GM21619 (cell line): ENCODE measurements at regions not wholly inside any gene's neighbourhood (a gene's known extent, or its start where the extent isn't known, plus 50 kb on each side); places are given as distances from the start of the nearest gene placed in this dataset.

Experiments
- ATAC-seq: cut with Tn5 transposase; IDR thresholded peaks from one replicate; pipeline ENCODE4 v1.9.1; 2021; ENCODE audit not compliant: unreplicated experiment

DNA sequence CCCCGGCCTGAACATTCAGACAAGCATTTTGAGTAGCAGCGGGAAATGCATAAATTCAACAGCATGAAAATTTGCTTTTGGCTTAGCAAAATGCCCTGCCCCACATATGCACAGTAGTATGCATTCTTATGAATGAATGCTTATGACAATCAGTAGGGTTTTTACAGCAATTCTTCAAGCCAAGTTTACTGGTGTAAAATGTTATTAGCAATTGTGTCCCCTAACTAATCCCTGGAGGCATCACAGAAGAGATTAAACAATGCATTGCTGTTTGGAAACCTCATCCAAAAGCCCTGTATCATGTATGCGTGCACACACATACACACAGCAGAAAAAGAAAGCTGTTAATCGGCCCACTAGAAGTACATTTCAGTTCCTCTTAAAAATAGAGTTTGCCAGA, 406.5 kb downstream of the LRIG3 start:
- ATAC-seq = no peak

GRCh38 chr12:58519839-58520238, 400.5 kb downstream of the LRIG3 start:
- no peak for ATAC-seq

DNA sequence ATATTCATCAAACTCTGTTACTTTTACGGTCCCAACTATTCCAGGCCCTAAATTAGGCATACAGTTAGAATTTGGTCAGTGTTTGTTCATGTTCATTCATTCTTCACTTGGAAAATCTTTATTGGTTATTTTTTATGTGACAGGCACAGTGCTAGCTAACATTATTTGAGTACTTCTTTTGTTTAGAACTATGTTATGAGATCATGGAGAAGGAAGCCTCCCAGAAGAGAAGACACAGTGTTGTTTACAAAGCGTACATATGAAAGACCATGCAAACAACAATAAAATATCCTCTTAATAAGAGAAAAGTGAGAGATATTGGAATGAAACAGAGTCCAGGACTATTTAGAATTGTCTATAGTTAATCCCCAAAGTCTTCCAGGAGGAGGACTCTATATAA, 399.2 kb downstream of the LRIG3 start:
- no peak for ATAC-seq

DNA sequence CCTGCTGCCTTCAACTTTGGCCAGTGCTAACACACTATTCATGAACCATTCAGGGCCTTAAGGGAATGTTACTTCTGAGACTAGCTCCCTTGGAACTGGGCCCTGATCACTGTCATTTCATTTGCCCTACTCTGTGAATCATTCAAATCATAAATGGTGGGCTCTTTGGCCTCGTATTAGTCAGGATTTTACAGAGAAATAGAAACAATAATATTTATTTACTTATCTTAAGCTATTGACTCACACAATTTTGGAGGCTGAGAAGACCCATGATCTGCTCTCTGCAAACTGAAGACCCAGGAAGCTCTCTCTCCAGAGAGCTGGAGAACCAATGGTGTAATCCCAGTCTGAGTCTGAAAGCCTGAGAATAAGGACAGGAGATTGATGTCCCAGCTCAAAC, 398.5 kb downstream of the LRIG3 start:
- ATAC-seq = no peak

- ATAC-seq = no peak
Measured at GRCh38 chr12:58523360-58523759, 396.9 kb downstream of the LRIG3 start.

GRCh38 chr12:58528271-58528670, 392.0 kb downstream of the LRIG3 start:
- ATAC-seq = no peak

GRCh38 chr12:58529114-58529665, 391.1 kb downstream of the LRIG3 start:
- ATAC-seq = no peak

- no peak for ATAC-seq
Measured at GRCh38 chr12:58529897-58530741, 390.2 kb downstream of the LRIG3 start.

- no peak for ATAC-seq
Measured at GRCh38 chr12:58530742-58531062, 389.6 kb downstream of the LRIG3 start.

GRCh38 chr12:58532855-58533608, 387.3 kb downstream of the LRIG3 start:
- ATAC-seq = no peak

GRCh38 chr12:58533652-58534051, 386.7 kb downstream of the LRIG3 start:
- ATAC-seq = no peak

DNA sequence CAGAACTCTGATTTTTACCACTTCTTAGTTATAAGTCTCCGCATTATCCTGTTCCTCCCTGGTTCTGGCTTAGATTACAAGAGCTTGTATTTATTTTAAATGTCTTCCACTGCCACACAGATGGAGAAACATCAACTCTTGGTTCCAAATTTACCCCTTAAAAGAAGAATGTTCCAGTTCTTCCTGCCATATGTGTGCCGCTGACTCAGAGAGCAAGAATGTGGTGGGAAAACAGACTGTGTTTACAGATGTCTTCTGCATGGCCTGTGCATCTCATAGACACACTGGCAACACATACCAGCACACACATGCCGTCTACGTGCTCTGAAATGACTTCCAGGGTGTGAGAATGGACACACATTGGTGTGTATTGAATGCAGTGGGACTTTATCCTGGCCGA, 383.0 kb downstream of the LRIG3 start:
- no peak for ATAC-seq

- ATAC-seq = no peak
Measured at GRCh38 chr12:58539295-58539694, 381.0 kb downstream of the LRIG3 start.

DNA sequence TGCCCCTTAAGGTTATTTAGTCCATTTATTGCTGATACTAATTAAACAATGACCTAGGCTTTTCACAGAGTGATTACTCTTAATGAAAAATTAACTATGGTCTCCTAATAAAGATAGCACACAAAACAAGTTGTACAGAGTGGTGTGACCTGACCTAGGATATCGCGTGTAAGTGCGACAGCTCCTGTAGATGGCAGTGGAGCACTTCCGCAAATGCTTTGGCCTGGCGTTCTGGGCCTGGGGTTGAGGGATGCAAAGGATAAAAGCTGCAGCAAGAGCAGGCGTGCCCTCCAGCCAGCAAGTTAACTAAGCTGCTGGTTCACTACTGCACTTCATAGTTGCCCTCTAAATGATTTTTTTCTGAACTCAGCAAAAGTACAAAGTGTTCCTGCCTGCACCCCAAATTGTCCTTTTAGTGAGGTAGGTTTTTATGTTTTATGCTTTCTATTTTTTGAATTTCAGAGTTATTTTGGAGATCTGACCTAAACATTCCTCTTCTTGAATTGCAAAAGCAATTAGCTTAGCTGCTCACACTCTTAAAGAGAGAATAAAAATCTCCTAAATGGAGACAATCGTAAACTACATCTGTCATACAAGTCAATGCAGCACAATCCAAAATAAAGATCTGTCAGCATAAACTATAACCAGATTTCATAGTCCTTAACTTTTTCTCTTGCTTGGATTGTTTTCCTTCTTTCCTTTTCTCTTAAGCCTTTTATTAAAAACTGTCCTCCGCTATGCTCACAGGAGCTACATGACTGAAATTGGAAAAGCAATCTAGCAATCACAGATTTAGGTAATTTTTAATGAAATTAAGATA, 379.6 kb downstream of the LRIG3 start:
- peak; percentile 67 for ATAC-seq

DNA sequence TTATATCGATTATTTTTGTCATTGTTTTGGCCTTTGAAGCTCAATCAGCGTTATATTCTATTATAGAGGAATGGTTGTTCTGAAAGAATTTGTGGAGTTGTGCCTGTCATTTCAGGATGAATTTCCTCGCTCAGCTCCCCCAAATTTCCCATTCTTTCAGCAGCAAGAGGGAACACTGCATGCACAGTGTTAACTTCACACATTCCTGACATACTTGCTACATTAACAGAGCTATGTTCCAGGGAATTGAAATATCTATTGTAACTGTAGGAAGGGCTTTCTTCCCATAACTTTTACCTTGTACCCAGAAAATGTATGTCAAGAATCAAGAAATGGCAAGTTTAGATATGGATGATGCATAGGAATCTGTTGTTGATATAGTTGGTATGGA, 379.0 kb downstream of the LRIG3 start:
- no peak for ATAC-seq

- no peak for ATAC-seq
Measured at GRCh38 chr12:58544281-58544680, 376.0 kb downstream of the LRIG3 start.

- ATAC-seq = no peak
Measured at GRCh38 chr12:58547217-58547616, 373.1 kb downstream of the LRIG3 start.

DNA sequence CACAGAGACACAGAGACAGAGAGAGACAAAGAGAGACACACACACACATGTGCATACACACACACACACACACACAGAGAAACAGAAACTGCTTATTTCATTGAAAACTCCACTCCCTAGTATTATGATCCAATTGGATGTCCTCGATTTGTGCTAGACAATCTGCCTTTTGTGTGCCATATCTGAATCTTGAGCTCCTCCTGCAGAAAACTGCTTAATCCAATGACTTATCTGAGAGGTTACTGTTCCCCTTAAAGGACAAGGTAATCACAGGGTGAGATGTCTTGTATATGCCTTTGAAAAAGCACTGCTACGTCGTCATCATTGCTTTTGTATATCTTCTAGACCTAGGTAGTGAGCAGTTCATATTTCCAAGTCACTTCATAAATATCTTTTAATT, 371.5 kb downstream of the LRIG3 start:
- no peak for ATAC-seq

DNA sequence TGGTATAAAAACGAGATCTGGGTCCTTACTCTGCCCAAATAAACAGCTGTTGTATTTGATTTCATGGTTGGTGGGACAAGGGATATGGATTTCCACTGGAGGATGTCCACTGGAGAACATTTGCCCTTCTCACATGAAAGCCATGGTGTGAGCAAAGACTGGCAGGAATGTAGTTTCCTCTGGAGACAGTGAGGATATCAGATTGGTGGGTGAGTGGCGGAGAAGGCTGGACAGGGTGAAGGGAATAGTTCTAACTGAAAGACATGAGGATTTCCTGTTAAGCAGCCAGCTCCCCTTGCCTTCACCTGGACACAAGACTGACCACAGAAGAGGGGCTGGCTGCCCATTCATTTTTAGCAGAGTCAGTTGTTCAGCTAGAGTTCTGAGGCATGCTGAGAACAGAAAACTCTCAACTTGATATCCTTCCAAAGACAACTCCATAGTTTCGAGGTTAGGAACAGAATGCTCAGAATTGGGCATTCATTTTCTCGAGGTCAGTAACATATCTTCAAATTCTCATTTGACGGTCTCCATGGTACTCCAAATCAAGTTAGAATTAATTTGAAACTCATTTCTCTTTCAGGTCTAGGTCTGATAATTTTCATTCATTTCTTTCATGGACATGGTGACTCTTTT, 365.7 kb downstream of the LRIG3 start:
- ATAC-seq = no peak

- no peak for ATAC-seq
Measured at GRCh38 chr12:58557171-58557570, 363.1 kb downstream of the LRIG3 start.

DNA sequence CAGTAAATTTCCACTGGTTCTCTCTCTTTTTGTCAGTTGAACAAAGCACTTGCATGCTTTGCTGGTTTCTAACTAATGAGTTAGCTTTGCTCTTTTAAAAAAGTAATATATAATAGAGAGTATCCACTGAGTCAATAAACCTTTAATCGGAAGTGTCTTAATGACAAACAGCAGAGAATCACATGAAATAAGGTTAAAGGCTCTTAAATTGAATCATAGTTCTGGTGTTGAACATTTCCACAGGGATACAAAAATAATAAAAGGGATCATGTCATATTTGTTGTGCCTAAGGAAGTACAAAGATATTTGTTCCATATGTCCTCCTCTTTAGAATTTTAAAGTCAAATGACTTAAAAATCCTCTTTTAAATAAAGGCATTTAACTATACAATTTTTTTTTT, 362.6 kb downstream of the LRIG3 start:
- no peak for ATAC-seq
